ENCODE measurements at regions not wholly inside any gene's neighbourhood (a gene's known extent, or its start where the extent isn't known, plus 50 kb on each side); places are given as distances from the start of the nearest gene placed in this dataset.
A peak's percentile ranks its signal among the peaks of the same experiment; 100 is the strongest.

- no peak for DNase-seq (ENCODE audit: low spot score)
Measured at GRCh38 chr7:155181768-155182167, 111.6 kb downstream of the HTR5A start.

GRCh38 chr7:155182406-155182970 lies 112.4 kb downstream of the HTR5A start:
- no peak for DNase-seq (ENCODE audit: low spot score)

DNA sequence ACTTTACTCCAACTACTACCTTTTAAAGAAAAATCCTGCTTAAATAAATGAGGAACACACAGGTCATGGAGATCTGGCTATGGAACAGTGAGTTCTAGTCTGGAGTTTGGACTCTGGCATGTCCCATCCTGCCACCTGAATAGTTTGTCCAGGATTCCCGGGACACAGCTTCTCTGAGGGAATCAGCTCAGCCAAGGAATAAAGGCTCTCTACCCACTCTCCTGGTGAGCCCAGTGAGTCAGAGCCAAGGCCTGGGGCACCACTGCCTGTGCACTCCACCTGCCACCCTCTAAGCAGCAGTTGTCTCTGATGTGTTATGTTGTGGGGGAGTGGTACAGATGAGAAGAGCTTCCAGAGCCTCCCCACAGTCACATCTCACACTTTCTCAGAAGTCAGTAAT lies 113.5 kb downstream of the HTR5A start:
- DNase-seq (ENCODE audit: low spot score), result no peak

DNA sequence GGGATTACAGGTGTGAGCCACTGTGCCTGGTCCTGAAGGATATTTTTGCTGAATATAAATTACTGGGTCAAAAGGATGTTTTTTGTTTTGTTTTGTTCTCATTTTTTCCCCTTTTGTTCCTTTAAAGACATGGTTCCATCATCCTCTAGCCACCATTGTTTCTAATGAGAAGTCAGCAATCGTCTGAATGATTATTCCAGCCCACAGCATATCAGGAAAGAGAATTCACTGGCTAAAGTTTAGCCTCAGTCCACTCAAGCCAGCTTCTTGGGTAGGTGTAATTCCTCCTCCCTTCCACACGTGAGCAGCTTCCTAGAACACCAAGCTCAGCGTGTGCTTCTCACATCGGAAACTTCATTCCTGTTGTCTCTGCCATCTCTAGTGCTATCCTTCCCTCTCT lies 112.8 kb upstream of the INSIG1 start:
- DNase-seq (ENCODE audit: low spot score), result no peak

- DNase-seq (ENCODE audit: low spot score), result no peak
Measured at GRCh38 chr7:155187061-155187785, 110.5 kb upstream of the INSIG1 start.

DNA sequence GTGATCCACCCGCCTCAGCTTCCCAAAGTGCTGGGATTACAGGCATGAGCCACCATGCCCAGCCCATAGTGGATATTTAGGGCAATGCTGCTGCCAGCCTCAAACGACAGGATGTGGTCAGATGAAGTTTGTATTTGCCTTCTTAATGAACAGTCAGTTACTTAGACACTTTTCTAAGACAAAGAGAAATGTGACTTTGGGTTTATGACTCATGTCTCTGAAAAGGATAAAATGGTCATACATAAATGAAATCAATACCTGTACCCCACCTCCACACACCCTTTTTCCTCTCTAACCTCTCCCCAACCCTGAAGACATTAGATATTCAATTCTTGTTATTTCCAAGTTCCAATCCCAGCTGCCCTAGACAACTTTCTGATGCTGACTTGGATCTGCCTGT lies 109.3 kb upstream of the INSIG1 start:
- DNase-seq (ENCODE audit: low spot score), result no peak

- no peak for DNase-seq (ENCODE audit: low spot score)
Measured at GRCh38 chr7:155188821-155189581, 108.7 kb upstream of the INSIG1 start.

GRCh38 chr7:155189590-155189989 lies 108.1 kb upstream of the INSIG1 start:
- DNase-seq (ENCODE audit: low spot score), result no peak

- peak; percentile 84 for DNase-seq (ENCODE audit: low spot score)
Measured at GRCh38 chr7:155190688-155191087, 107.0 kb upstream of the INSIG1 start.

DNA sequence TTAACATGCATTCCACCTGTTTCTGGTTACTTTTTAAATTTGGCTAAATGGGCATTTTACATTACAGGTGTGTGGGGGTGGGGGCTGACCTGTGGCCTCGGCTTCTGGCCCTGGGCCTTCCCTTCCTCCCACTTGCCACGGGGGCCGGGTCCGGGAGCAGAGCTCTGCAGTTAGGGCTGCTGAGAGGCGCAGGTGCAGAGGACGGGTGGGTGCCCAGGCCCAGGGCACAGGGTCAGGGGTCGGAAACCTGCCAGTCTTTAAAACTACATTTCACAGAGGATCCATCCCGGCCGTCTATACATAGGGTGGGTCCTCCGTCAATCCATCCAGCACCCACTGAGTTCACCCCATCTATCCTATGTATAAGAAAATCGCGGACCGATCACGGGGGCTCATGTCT lies 106.5 kb upstream of the INSIG1 start:
- DNase-seq (ENCODE audit: low spot score), result no peak

- no peak for DNase-seq (ENCODE audit: low spot score)
Measured at GRCh38 chr7:155191901-155192478, 105.7 kb upstream of the INSIG1 start.

DNA sequence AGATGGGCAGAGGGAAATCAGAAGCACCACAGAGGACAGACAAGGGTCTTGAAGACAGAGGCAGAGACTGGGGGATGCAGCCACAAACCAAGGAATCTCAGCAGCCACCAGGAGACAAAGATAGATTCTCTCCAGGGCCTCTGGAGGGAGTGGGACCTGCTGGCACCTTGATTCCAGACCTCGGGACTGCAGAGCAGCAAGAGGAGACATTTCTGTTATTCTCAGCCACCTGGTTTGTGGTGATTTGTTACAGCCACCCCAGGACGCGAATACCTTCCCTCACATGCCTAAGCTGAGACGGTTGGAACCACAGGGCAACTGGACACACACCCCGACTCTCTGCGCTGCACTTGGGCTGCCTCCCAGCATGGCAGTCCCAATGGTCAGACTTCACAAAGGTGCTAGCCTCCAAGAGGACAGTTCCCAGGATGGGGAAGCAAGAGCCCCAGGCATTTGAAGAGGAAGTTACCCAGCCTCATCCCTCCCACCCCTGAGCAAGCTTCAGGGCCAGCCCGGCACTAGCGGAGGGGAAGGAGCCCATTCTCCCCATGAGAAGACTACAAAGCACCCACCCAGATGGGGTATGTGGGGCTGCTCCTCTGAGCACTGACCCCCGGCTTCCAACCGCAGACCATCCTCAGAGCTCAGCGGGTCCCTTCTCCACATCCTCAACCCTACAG lies 104.6 kb upstream of the INSIG1 start:
- no peak for DNase-seq (ENCODE audit: low spot score)

- no peak for DNase-seq (ENCODE audit: low spot score)
Measured at GRCh38 chr7:155193716-155194115, 104.0 kb upstream of the INSIG1 start.

DNA sequence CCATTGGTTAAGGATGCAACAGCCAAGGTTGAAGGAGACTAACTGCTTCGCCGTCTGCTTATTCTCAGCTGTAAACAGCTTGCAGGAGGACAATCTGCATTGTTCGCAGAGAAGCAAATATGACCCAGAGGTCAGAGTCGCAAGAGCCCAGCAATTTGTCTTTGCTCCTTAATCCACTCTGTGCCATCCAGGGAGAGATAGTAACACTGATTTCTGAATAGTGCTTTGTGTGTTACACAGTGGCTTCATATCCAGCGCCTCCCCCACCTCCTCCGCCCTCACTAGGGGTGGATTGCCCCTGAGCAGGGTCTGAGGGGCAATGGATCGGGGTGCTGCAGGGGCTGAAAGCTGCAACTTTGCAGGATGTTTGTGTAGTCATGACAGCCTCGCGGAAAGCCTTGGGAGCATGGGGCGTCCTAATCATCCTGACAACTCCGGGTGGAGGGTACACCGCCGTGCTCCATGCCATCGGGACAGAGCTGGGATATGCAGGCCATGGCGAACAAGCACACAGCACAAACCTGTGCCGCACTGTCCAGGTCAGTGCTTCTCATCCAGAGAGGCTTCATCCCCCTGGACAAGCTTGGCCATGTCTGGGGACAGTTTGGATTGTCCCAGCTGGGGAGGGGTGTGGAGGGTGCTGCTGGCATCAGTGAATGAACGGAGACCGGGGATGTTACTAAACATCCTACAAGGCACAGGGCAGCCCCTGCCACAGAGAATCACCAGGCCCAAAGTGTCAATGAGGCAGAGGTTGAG lies 103.1 kb upstream of the INSIG1 start:
- DNase-seq (ENCODE audit: low spot score), result no peak

DNA sequence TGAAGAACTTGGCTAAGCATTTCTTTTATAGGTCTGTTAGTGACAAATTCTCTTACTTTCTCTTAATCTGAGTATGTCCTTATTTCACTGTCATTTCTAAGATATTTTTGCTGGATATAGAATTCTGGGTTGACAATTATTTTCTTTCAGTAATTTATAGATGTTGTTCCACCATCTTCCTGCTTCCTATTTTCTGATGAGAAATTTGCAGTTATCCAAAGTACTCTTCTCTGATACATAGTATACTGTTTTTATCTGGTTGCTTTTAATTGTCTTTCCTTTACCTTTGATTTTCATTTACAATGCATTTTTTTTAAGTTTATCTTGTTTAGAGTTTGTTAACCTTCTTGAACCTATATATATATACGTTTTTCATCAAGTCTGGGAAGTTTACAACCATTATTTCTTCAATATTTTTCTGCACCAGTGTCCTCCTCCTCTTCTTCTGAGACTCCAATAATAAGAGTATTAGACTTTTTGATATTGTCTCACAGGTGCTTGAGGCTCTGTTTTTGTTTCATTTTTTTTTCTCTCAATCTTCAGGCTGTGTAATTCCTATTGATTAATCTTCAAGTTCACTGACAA lies 101.6 kb upstream of the INSIG1 start:
- DNase-seq (ENCODE audit: low spot score), result no peak

- DNase-seq (ENCODE audit: low spot score), result no peak
Measured at GRCh38 chr7:155198196-155198892, 99.3 kb upstream of the INSIG1 start.

DNA sequence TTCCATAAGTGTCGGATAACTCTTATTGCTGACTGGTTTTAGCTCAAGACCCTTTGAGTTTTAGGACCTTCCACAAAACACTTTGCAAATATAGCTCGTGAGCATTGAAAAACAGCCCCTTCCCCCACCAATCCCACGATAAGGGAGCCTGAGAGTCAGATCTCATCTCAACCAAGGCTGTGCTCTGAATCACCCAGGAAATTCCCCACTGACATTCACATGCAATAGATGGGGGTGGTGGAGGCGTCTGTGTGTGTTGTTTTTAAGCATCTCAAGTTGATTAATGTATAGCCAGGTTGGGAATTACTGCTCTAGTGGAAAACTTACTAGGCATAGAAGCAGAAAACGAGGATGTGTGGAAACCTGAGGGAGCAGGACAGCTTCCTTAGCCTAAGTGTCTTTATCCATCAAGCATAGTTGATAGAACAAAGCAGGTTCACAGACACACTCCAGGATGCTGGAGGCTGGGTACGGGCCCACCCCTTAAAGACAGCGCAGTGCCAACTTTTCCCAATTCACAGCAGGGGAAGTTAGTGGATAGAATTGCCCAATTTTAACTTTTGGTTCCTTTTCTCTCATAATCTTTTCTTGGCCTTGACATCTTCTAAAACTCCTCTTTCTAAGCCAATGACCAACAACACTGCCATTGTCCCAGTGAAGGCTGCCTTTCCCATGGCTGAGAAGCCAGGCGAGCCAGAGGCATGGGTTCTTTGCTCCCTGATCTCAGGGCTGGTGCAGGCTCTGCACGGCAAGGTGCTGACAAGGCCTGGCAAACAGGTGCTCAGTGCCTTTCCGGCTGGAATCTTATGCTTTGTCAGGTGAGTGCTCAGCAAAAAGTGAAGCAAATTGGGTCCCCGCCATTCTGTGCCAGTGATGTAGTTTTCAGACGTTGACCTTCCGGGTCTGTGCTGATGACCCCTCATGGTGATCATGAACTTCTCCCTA lies 98.5 kb upstream of the INSIG1 start:
- peak; percentile 61 for DNase-seq (ENCODE audit: low spot score)

DNA sequence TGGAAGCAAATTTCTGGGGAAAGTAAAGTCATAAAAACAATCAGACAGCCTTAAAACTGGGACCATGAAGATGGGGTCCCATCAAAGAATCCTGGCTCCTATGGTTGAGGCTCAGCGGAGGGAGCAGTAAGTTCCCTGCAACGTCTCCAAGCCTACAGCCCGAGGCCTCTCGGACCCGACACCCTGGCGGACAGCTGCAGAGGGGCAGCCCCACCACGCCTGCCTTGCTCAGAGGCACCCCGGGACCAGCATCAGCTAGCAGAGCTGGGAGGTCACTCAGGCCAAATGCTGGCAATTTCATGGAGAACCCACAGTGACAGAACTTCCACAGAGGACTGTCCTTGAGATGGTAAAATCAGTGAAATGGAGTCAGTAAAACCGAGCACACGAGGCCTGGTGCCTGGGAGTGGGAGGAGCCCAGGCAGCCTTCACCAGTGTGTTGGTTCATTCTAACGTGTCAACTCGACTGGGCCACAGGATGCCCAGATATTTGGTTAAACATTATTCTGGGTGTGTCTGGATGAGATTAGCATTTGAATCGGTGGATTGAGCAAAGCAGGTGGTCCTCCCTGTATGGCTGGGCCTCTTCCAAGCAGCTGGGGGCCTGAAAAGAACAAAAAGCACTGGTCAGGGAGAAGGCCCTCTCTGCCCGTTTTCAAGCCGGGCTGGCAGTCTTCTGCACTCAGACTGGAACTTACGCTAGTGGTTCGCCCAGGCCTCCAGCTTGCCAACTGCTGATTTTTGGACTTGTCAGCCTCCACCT lies 96.2 kb upstream of the INSIG1 start:
- DNase-seq (ENCODE audit: low spot score), result no peak
